Stimulated activated CD8-positive, alpha-beta memory T cell treated with anti-CD3 and anti-CD28 coated beads, Interleukin-4, amount 100 ng/mL, for 4 hours (primary cell): ENCODE measurements at regions not wholly inside any gene's neighbourhood (a gene's known extent, or its start where the extent isn't known, plus 50 kb on each side); places are given as distances from the start of the nearest gene placed in this dataset.
"Not testable (repeated sequence)": the region's sequence is repeated elsewhere in the genome, so short reads cannot be mapped to it uniquely, and the experiment has no call there.

Experiments used
- DNase-seq, 2 donors: peaks; one replicate each; pipeline ENCODE4 v3.0.0-alpha.2; 2020; ENCODE audit warnings: low read depth in 2 of 2, low spot score in 1 of 2

GRCh38 chr2:147164563-147164962, 680.3 kb upstream of the ACVR2A start:
- DNase-seq = no peak

GRCh38 chr2:147161746-147162145, 683.1 kb upstream of the ACVR2A start:
- no peak for DNase-seq

- no peak for DNase-seq
These were observed 687.9 kb upstream of the ACVR2A start for GRCh38 chr2:147156970-147157369.

GRCh38 chr2:147150241-147150635, 694.6 kb upstream of the ACVR2A start:
- DNase-seq = no peak

- no peak for DNase-seq
These were observed 695.1 kb upstream of the ACVR2A start for GRCh38 chr2:147149575-147150240.

- DNase-seq = no peak
These were observed 697.0 kb upstream of the ACVR2A start for GRCh38 chr2:147147802-147148201.

- DNase-seq = no peak
These were observed 702.9 kb upstream of the ACVR2A start for GRCh38 chr2:147141930-147142329.

- not testable (repeated sequence) for DNase-seq
These were observed 705.1 kb upstream of the ACVR2A start for GRCh38 chr2:147139732-147140131.

- no peak for DNase-seq
These were observed 707.1 kb upstream of the ACVR2A start for GRCh38 chr2:147137711-147138110.

GRCh38 chr2:147135376-147135775, 709.5 kb upstream of the ACVR2A start:
- no peak for DNase-seq

GRCh38 chr2:147133286-147133908, 711.4 kb upstream of the ACVR2A start:
- DNase-seq = no peak

GRCh38 chr2:147125145-147125544, 719.7 kb upstream of the ACVR2A start:
- DNase-seq = no peak

GRCh38 chr2:147122944-147123343, 721.9 kb upstream of the ACVR2A start:
- no peak for DNase-seq

GRCh38 chr2:147110962-147111361, 733.9 kb upstream of the ACVR2A start:
- DNase-seq = no peak

- no peak for DNase-seq
These were observed 734.5 kb upstream of the ACVR2A start for GRCh38 chr2:147110317-147110716.

- DNase-seq = no peak
These were observed 735.5 kb upstream of the ACVR2A start for GRCh38 chr2:147109291-147109690.

GRCh38 chr2:147108548-147108947, 736.3 kb upstream of the ACVR2A start:
- no peak for DNase-seq

GRCh38 chr2:147101941-147102790, 742.7 kb upstream of the ACVR2A start:
- DNase-seq = no peak

GRCh38 chr2:147100406-147101035, 744.3 kb upstream of the ACVR2A start:
- no peak for DNase-seq

- DNase-seq = no peak
These were observed 745.0 kb upstream of the ACVR2A start for GRCh38 chr2:147099845-147100244.

GRCh38 chr2:147098940-147099339, 745.9 kb upstream of the ACVR2A start:
- DNase-seq = no peak

GRCh38 chr2:147097747-147098146, 747.1 kb upstream of the ACVR2A start:
- no peak for DNase-seq
